DMS 273 treated with DMSO at 0.1 percent for 48 hours (cell line): ENCODE measurements at regions not wholly inside any gene's neighbourhood (a gene's known extent, or its start where the extent isn't known, plus 50 kb on each side); places are given as distances from the start of the nearest gene placed in this dataset.

Experiments used
- DNase-seq: peaks from one replicate; lab custom pipeline; 2025; lab: John Stamatoyannopoulos, UW

GRCh38 chr12:23462546-23462945, 486.9 kb downstream of the SOX5 start:
- DNase-seq = no peak

DNA sequence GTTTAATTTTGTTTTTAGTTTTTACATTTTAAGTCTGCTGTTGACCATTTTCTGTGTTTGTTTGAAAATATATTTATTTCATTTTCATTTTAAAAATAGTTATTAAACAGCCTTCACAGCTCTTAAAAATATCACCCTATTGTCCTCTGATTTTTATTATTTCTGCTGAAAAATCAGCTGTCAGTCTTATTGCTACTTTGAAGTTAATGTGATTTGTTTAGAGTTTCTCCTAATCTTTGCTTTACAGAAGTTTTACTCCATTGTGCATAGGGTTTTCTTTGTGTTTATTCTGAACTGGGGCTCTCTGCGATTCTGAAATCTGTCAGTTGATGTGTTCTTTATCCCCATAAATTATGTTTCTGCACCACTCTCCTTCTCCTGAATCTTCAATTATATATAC, 486.3 kb downstream of the SOX5 start:
- DNase-seq = no peak

DNA sequence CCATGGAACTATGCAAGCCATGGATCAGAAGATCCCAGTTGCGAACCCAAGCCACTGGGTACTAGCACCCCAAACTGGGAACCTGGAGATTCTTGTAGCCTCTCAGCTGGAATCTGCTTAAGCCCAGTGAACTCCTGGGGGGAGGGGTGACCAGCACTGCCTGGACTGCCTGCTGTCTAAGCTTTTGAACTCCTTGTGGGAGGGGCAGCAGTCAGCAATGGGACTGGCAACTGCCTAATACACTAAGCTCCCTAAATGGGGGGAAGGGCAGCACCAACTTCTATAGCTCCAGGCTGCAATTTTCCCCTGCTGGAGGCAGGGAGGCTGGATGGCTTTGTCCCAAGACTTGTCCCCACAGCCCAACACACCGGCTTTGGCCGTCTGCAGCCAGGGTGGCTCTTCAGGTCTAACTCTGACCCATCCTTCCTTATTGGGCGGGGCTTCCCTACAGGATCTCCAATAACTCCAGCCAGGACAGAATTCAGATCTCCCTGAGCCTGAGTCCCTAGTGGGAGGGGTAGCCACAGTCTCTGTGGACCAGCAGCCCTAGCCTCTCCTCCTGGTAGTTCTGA, 485.1 kb downstream of the SOX5 start:
- no peak for DNase-seq

- DNase-seq = no peak
Observed at GRCh38 chr12:23472329-23472971, 477.0 kb downstream of the SOX5 start.

- no peak for DNase-seq
Observed at GRCh38 chr12:23473071-23473470, 476.4 kb downstream of the SOX5 start.

DNA sequence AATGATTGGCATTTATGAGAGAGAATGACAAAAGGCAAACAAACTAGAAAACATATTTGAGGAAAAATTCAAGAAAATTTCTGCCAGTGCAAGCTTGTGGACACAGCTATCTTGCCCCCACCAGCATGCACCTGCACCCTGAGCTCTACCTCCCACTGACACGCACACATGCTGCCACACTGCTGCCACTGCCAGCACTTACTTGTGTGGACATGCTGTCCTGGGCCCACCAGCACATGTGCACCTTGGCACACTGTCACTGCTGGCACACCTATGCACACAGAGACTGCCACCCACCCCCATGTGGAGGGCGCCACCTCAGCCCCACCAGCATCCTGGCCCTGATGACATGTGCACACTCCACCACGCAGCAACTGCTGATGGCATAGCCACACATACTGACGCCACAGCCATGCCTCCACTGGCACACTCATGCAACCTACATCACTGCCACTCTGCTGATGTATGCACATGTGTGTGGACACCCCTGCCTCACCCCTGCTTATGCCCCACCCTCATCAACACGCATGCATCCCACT, 475.0 kb downstream of the SOX5 start:
- DNase-seq = no peak
